ENCODE measurements at regions not wholly inside any gene's neighbourhood (a gene's known extent, or its start where the extent isn't known, plus 50 kb on each side); places are given as distances from the start of the nearest gene placed in this dataset.

GRCh38 chr11:41579546-41579945 is 120.1 kb upstream of the LRRC4C start:
- Histone ChIP-seq H3K36me3 (no peaks in the 10 kb centered on the region), H3K9me3 (ENCODE audit: low read depth) (no peaks in the 10 kb centered on the region), H3K27ac (no peak overlapping the region), H3K4me3 (no peak overlapping the region), H3K4me1 (ENCODE audit: low read depth) (no peaks in the 10 kb centered on the region), H3K27me3 (no peaks in the 10 kb centered on the region)
- TF ChIP-seq, protein P1, sequence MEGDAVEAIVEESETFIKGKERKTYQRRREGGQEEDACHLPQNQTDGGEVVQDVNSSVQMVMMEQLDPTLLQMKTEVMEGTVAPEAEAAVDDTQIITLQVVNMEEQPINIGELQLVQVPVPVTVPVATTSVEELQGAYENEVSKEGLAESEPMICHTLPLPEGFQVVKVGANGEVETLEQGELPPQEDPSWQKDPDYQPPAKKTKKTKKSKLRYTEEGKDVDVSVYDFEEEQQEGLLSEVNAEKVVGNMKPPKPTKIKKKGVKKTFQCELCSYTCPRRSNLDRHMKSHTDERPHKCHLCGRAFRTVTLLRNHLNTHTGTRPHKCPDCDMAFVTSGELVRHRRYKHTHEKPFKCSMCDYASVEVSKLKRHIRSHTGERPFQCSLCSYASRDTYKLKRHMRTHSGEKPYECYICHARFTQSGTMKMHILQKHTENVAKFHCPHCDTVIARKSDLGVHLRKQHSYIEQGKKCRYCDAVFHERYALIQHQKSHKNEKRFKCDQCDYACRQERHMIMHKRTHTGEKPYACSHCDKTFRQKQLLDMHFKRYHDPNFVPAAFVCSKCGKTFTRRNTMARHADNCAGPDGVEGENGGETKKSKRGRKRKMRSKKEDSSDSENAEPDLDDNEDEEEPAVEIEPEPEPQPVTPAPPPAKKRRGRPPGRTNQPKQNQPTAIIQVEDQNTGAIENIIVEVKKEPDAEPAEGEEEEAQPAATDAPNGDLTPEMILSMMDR (IDR thresholded peaks at IDR 0.05; ENCODE audit: low read depth, low read length) = no peak
- DNase-seq (ENCODE audit: low read depth in 1 of 2, low spot score in 1 of 2) = no peak

DNA sequence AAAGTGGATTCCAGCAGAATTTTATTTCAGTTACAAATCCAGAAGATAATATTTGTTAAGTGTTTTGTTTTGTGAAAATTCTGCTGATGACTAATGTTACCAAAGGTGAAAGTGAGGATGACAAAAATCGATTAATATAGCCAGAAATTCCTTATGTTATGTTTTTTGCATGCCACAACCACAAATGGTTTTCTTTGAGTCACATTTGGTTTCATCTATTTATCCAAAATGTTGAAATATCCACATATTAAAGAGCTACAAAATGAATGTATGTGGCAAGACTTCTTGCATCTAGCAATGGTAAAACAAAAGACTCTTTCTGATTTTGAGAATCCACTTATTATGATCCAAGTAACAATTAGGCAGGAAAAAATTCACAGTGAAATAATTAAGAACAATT is 150.1 kb upstream of the LRRC4C start:
- H3K9me3 ChIP-seq (ENCODE audit: low read depth) = no peaks in the 10 kb centered on the region
- no peak overlapping the region for H3K27ac ChIP-seq
- H3K4me3 ChIP-seq = no peak overlapping the region
- no peaks in the 10 kb centered on the region for H3K27me3 ChIP-seq
- H3K4me1 ChIP-seq (ENCODE audit: low read depth) = no peaks in the 10 kb centered on the region
- no peak for DNase-seq (ENCODE audit: low read depth in 1 of 2, low spot score in 1 of 2)
- TF ChIP-seq, protein P1 (IDR thresholded peaks at IDR 0.05; ENCODE audit: low read depth, low read length) = no peak
- no peaks in the 10 kb centered on the region for H3K36me3 ChIP-seq

GRCh38 chr11:41612415-41612814 is 153.0 kb upstream of the LRRC4C start:
- Histone ChIP-seq H3K36me3 (no peaks in the 10 kb centered on the region), H3K9me3 (ENCODE audit: low read depth) (no peaks in the 10 kb centered on the region), H3K4me3 (no peak overlapping the region), H3K4me1 (ENCODE audit: low read depth) (no peaks in the 10 kb centered on the region), H3K27ac (no peak overlapping the region), H3K27me3 (no peaks in the 10 kb centered on the region)
- no peak for DNase-seq (ENCODE audit: low read depth in 1 of 2, low spot score in 1 of 2)
- TF ChIP-seq, protein P1 (IDR thresholded peaks at IDR 0.05; ENCODE audit: low read depth, low read length) = no peak

- DNase-seq (ENCODE audit: low read depth in 1 of 2, low spot score in 1 of 2) = no peak
- TF ChIP-seq, protein P1 (IDR thresholded peaks at IDR 0.05; ENCODE audit: low read depth, low read length) = no peak
Measured at GRCh38 chr11:41613326-41613725, 153.9 kb upstream of the LRRC4C start.

GRCh38 chr11:41622707-41623359 is 163.4 kb upstream of the LRRC4C start:
- TF ChIP-seq, protein P1 (IDR thresholded peaks at IDR 0.05; ENCODE audit: low read depth, low read length) = no peak
- no peak overlapping the region for H3K4me3 ChIP-seq

More at GRCh38 chr11:41613326-41613725, 153.9 kb upstream of the LRRC4C start:
- Histone ChIP-seq H3K4me3 (no peak overlapping the region), H3K9me3 (ENCODE audit: low read depth) (no peaks in the 10 kb centered on the region), H3K36me3 (no peaks in the 10 kb centered on the region), H3K27ac (no peak overlapping the region), H3K27me3 (no peaks in the 10 kb centered on the region), H3K4me1 (ENCODE audit: low read depth) (no peaks in the 10 kb centered on the region)

More at GRCh38 chr11:41622707-41623359, 163.4 kb upstream of the LRRC4C start:
- Histone ChIP-seq H3K27me3 (no peaks in the 10 kb centered on the region), H3K9me3 (ENCODE audit: low read depth) (no peaks in the 10 kb centered on the region), H3K36me3 (no peaks in the 10 kb centered on the region), H3K27ac (no peak overlapping the region), H3K4me1 (ENCODE audit: low read depth) (no peaks in the 10 kb centered on the region)
- no peak for DNase-seq (ENCODE audit: low read depth in 1 of 2, low spot score in 1 of 2)

Measured in cardiac muscle cell (in vitro differentiated cells and primary cell).